ENCODE measurements at regions not wholly inside any gene's neighbourhood (a gene's known extent, or its start where the extent isn't known, plus 50 kb on each side); places are given as distances from the start of the nearest gene placed in this dataset.
"Not testable (repeated sequence)": the region's sequence is repeated elsewhere in the genome, so short reads cannot be mapped to it uniquely, and the experiment has no call there.

DNA sequence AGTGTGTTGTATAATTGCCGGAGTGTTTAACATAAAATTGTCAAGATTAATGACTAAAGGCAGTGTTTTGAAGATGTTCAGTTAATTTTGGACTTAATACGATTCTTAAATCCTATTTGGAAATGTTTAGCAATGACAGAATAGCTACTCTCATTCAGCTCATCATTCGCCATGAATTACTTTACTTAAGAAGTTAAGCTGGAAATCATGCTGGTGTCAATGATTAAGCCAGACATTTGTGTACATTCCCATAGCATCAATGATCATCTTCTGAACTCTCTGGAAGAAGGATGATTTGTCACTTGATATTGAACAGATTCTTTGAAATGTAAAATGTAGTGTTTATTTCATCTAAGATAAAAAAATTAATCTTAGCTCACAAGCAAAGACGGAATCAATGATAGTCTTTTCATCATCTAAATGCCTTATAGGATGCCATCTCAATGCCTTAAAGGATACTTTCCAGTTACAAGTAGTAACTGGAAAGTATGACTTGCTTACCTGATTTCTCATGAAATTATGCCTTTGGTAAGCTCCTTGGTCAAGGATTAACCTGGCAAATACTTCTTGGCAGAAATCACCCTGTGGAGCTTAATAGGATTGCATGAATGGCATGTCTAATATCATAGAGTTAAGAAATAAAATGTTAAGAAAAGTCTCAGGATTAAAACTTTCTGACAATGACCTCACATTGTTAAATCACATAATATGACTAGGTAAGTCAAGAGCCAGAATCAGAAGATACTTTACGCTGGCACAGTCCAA lies 515.5 kb upstream of the AGA start:
- no peak for DNase-seq

DNA sequence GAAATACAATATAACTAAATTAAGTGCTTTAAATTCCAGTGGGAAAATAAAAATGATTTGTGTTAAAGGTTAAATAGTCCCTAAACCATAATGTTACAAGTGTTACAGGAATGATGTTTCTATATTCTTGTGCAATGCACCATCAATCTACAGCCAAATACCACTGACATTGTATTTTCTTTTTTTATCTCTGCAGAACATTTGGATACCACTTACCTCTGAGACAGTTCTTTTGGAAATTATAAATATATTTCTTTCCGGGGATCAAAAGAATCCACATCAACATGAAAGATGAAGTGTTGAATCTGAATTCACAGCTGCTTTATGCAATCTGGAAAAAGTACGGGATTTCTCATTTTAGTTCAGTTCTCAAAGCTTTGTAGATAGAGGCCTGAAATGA lies 518.3 kb upstream of the AGA start:
- DNase-seq, result no peak

GRCh38 chr4:177961761-177962380 lies 519.6 kb upstream of the AGA start:
- no peak for DNase-seq

- DNase-seq, result no peak
These were observed 521.8 kb upstream of the AGA start for GRCh38 chr4:177964061-177964460.

DNA sequence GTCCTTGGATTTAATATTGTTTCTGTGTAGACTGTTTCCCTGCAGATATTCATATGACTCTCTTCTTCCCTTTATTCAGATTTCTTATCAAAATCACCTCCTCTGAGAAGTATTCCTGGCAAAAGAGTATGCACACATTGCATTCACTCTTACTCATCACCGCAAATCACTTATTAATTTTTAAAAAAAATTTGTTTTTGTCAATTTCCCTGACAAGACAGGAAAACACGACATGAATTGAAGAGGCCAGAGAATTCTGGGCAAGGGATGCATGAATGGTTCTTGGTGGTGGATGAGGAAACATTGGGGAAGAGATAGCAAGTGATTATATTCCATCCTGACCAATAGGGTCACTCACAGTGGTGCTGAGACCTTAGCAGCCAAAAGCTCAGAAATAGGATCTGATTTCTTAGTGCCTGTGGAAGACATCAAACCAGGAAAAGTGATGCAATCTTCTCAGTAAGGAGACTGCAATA lies 522.5 kb upstream of the AGA start:
- DNase-seq, result no peak

- DNase-seq, result no peak
These were observed 525.1 kb upstream of the AGA start for GRCh38 chr4:177967328-177967727.

DNA sequence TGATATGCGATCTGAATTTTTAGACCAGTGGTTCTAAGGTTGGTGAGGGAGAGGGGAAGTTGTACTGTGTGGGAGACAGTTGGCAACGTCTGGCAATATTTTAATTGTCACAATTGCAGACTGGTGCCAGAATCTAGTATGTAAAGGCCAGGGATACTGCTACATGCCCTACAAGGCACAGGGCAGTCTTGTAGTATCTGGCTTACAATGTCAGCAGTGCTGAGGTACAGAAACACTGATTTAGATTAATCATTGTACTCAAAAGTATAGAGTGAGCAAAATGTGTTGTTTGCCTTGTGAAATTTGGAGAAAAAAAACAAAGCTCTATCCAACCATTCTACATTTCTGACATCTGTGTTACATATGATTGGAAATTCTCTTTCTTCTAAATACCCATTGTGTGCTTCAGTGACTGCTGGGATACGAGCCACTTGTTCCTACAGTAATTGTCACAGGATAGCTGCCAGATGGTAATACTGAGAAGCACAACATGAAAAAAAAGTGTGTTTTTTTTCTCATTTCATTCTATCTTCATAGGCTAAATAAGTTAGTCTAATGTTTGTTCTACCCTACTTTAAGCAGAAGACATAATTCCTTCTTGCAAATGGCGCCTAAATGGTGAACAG lies 526.7 kb upstream of the AGA start:
- no peak for DNase-seq

DNA sequence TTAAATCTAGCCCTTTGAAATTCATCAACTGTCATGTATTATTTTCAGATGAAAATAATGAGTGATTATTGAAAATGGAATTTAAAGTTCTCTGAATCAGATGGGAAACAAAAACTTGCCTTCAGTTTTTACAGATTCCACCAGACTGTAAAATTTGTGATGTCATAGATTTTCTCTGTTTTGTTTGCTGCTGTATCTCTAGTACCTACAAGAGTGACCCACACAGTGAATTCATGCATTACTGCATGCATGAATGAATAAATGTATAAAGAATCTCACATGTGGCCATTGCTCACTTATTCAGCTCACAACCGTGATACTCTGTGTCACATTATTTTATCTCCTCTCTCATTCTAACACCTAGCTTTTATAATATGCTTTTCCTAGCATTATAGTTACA lies 532.2 kb upstream of the AGA start:
- no peak for DNase-seq

DNA sequence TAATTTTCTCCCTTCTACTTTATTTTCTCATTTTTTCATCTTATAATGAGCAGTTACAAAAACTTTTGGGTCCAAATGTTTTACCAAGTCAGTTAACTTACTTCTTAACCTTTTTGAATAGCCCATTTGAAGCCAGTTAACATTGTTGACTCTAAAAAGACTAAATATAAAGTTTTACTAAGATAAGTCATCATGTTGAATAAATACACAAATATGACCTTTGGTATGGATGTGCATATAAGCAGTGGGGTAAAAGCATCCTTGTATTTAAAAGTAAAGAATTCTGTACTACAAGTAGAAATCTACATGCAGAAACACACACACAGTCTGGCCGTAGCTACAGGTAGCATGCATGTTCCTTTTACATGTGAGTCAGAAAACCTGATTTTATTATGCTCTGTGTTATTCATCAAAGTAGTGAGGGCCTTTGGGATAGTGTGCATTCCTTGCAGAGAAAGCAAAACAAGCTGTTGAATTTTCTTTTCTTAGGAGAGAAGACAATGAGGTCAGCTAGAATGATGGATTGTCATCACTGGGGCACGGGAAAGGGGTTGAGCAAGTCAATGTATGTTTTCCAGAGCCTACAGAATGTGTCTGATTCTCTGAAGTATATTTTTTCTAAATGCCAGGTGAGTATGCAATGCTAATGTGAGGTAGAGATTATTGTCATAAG lies 533.2 kb upstream of the AGA start:
- no peak for DNase-seq

DNA sequence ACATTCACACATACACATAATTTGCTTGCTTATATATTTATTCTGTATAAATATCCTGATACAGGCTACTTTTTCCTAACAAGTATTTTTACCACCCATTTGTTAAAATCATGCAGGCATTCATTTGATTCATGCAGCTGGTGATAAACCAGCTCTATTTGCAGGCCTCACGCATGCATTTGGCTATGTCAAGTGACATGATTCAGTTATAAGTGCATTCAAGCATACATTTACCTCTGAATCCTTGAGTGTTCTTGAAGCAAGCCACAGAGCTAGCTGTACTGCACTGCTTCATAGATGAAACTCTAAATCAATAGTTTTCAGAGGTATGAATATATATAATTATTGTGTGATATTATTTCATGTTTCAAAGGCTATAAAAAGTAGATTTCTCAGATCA lies 544.0 kb upstream of the AGA start:
- no peak for DNase-seq

DNA sequence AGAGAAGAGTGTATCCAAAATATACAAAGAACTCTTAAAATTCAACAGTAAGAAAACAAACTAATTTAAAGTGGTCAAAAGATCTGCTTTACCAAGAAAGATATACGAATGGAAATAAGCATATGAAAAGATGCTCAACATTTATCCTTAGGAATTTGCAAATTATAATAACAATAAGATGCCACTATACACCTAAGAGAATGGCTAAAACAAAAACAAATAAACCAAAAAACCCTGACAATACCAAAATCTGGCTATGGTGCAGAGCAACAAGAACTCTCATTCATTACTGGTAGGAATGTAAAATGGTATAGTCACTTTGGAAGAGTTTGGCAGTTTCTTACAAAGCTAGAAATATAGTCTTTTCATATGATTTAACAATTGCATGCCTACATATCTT lies 545.7 kb upstream of the AGA start:
- DNase-seq, result no peak

GRCh38 chr4:177989503-177990201 lies 547.4 kb upstream of the AGA start:
- DNase-seq, result no peak

- no peak for DNase-seq
These were observed 560.9 kb upstream of the AGA start for GRCh38 chr4:178003098-178003657.

- no peak for DNase-seq
These were observed 568.4 kb upstream of the AGA start for GRCh38 chr4:178010596-178010995.

GRCh38 chr4:178015046-178015445 lies 572.8 kb upstream of the AGA start:
- DNase-seq, result not testable (repeated sequence)

DNA sequence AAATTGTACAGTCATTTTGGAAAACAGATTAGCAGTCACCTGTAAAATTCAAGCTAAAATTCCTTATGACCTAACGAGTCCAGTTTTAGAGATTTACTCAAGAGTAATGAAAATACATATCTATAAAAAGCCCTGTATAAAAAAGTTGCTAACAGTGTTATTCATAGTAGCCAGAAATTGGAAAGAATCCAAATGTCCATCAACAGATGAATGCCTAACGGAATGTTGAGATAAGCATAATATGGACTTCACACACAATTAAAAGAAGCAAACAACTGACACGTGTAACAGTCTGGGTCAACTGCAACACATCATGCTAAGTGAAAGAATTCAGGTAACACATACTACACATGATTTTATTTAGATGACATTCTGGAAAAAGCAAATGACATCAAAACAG lies 584.8 kb upstream of the AGA start:
- DNase-seq, result no peak

DNA sequence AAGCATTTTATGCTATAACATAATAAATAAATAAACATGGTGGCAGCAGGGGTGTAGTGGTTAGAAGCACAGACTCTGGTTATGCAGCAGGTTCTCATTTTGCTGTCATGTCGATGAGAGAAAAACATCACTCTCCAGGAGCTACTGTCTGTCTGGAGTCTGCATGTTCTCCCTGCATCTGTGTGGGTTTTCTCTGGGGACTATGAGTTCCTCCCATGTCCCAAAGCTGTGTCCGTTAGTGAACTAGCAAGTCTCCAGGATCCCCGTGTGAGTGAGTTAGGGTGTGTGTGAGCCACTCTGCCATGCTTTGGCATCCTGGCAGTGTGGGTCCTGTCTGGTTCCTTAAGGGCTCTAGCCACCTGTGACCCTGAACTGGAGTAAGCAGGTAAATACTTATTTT lies 585.6 kb upstream of the AGA start:
- DNase-seq, result no peak

DNA sequence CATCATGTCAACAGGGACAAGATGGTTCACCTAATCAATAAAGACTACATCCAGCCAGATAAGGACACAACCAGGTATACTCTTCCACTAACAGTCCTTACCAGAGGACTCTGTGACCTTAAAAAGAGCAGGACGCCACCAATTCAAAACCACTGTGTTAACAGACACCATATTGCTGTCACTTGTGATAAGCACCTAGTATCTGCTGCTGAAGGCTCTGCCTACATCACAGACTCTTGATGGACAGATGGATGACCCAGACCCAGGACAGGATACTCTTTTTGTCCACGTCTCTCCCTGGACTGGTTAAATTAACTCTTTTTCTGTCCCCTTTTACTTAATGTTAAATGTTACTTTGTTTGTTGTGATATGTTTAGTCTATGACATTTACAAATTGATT lies 586.2 kb upstream of the AGA start:
- no peak for DNase-seq

DNA sequence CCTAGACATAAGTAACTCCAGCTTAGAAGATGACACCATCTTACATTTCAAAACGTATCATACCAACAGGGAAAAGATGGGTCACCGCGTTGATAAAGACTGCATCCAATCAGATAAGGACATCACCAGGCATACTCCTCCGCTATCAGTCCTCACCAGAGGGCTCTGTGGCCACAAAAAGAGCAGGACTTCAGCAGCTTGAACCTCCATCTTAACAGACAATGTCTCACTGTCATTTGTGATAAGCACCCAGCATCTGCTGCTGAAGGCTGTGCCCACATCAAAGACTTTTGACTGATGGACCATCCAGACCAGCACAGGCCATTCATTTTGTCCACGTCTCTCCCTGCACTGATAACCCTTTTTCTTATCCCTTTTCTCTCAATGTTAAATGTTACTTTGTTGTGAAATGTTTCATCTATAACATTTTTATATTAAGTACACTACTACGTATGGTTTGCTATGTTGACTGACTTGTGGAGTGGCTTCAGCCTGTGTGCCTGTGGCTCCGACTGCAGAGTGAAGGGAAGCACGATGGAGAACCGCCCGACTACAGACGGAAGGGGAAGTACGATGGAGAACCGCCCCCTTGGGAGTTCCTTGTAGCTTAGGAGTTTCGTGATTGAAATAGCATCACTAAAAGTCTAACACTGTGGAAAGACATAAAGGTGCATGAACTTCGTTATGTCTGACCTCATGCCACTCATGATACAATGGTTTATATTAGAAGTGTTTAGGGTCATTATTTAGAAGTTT lies 595.4 kb upstream of the AGA start:
- no peak for DNase-seq

DNA sequence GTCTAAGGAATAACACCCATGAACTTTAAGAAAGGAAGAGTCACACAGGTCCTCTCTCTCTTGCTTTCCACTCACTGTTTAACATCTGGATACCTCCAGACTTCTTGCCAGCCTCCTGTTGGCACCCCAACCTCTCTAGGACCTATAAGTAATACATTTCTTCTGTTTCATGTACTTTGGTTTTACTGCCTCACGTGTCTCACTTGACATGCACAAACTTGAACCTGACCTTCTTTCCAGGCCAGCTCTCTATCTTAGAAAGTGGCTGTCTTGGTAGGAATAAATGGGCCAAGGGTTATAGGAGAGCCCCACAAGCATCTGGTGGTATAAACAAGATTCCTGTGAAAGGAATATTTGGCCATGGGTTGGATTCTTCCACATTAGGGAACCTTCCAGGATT lies 614.8 kb upstream of the AGA start:
- no peak for DNase-seq

DNA sequence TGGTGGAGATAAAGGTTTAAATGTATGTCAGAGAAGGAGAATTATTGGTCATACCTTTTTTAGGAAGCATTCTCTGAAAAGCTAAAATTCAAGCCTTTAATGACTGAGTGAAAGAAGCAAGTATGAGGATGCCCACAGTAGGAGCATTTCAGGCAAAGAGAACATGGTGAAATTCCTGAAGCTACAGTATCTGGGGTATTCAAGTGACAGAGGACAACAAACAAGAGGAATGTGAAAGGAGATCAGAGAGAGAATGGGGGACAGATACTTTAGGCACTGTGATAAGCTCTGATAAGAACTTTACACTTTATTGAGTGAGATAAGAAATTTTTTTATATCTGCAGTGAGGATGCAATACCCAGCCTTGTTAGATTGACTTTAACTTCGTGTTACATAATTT lies 621.3 kb upstream of the AGA start:
- no peak for DNase-seq

- DNase-seq, result no peak
These were observed 624.2 kb upstream of the AGA start for GRCh38 chr4:178066338-178066941.

All from activated T-cell treated with anti-CD3 and anti-CD28 coated beads, Interleukin-2, amount 50 U/mL, for 1 hour (primary cell).